Muscle layer of duodenum (tissue), 2 donors: ENCODE measurements at regions not wholly inside any gene's neighbourhood (a gene's known extent, or its start where the extent isn't known, plus 50 kb on each side); places are given as distances from the start of the nearest gene placed in this dataset.

Source experiments
- H3K27ac ChIP-seq: one replicate; pipeline ENCODE4 v1.7.0; 2013; ENCODE audit warnings: mild to moderate bottlenecking, low read length
- H3K27me3 ChIP-seq: one replicate; pipeline ENCODE4 v1.7.0; 2013; ENCODE audit warnings: low read depth, mild to moderate bottlenecking, control low read depth, low read length
- H3K36me3 ChIP-seq, 2 donors: one replicate each; pipeline ENCODE4 v1.7.0; 2013; ENCODE audit warnings: low read length in 2 of 2, control low read depth in 1 of 2, mild to moderate bottlenecking in 1 of 2; ENCODE audit not compliant: insufficient read depth in 2 of 2, control insufficient read depth in 1 of 2
- H3K4me1 ChIP-seq, 2 donors: one replicate each; pipeline ENCODE4 v1.7.0; 2013; ENCODE audit warnings: low read length in 2 of 2, mild to moderate bottlenecking in 2 of 2, control low read depth in 1 of 2, moderate library complexity in 1 of 2; ENCODE audit not compliant: insufficient read depth in 2 of 2, control insufficient read depth in 1 of 2
- H3K4me3 ChIP-seq, 2 donors: one replicate each; pipeline ENCODE4 v1.7.0; 2013; ENCODE audit warnings: low read length in 2 of 2, low read depth in 1 of 2, mild to moderate bottlenecking in 1 of 2
- H3K9me3 ChIP-seq, 2 donors: one replicate each; pipeline ENCODE4 v1.7.0; 2013; ENCODE audit warnings: low read length in 2 of 2, control low read depth in 1 of 2, mild to moderate bottlenecking in 1 of 2; ENCODE audit not compliant: control insufficient read depth in 1 of 2
- donor health status: healthy.

DNA sequence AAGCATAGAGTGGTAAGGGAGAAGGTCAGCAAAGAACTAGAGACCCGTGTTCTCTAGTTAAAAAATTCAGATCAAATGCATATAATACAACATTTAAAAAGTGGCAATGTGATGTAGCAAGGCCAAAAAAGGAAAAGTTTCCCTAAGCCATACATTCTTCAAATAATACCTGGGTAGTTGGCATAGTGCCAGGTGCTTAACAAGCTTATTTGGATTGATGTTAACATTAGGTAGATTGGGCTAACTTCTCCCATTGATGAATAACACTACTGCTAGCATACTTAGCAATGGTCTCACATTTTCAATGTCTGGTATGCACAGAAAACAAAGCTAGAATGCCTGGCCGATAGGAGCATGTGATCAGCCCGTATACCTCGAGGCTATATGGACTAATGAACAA is 283.6 kb upstream of the RARB start:
- no peak overlapping the region for H3K4me3 ChIP-seq
- no peaks in the 10 kb centered on the region for H3K4me1 ChIP-seq
- no peak overlapping the region for H3K27ac ChIP-seq

GRCh38 chr3:25145176-25145575 is 282.9 kb upstream of the RARB start:
- Histone ChIP-seq H3K9me3 (no peaks in the 10 kb centered on the region), H3K4me1 (no peaks in the 10 kb centered on the region), H3K27ac (no peak overlapping the region), H3K36me3 (no peaks in the 10 kb centered on the region), H3K4me3 (no peak overlapping the region), H3K27me3 (no peaks in the 10 kb centered on the region)

More for the DNA sequence above, 283.6 kb upstream of the RARB start:
- H3K9me3 ChIP-seq = peaks cover 0 to 2% of the 10 kb centered on the region in 2 donors
- no peaks in the 10 kb centered on the region for H3K36me3 ChIP-seq
- no peaks in the 10 kb centered on the region for H3K27me3 ChIP-seq

- no peak overlapping the region for H3K27ac ChIP-seq
- no peak overlapping the region for H3K4me3 ChIP-seq
- no peaks in the 10 kb centered on the region for H3K27me3 ChIP-seq
- H3K9me3 ChIP-seq = no peaks in the 10 kb centered on the region
- no peaks in the 10 kb centered on the region for H3K4me1 ChIP-seq
- no peaks in the 10 kb centered on the region for H3K36me3 ChIP-seq
These were observed 277.9 kb upstream of the RARB start for GRCh38 chr3:25150199-25150598.

GRCh38 chr3:25151281-25151902 is 276.7 kb upstream of the RARB start:
- Histone ChIP-seq H3K27ac (no peak overlapping the region), H3K4me1 (no peaks in the 10 kb centered on the region), H3K36me3 (no peaks in the 10 kb centered on the region), H3K4me3 (peak overlapping the region; percentile 16 to 30), H3K9me3 (no peaks in the 10 kb centered on the region), H3K27me3 (no peaks in the 10 kb centered on the region)

DNA sequence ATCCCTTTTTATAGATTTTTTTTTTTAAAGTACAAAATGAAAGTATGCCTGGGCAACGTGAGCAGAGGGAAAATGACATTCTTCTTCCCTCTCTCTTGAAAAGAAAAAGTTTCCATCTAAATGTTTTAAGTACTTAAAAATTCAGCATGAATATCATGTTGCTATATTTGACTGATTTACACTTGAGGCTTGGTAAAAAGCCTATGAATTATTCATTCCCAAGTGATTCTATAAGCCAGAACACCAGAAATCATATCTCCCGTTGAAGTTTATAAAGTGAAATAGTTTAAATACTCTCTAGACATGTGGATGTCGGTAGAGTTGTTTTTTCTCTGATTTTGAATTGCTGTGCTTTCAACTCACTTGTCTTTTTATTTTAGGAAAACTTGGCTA is 276.2 kb upstream of the RARB start:
- H3K4me3 ChIP-seq = peak overlapping the region in 1 of 2 donors; percentile 30
- H3K27ac ChIP-seq = no peak overlapping the region
- H3K9me3 ChIP-seq = no peaks in the 10 kb centered on the region
- H3K27me3 ChIP-seq = no peaks in the 10 kb centered on the region
- H3K36me3 ChIP-seq = no peaks in the 10 kb centered on the region
- H3K4me1 ChIP-seq = peaks cover 0 to 3% of the 10 kb centered on the region in 2 donors

- Histone ChIP-seq H3K27ac (no peak overlapping the region), H3K27me3 (no peaks in the 10 kb centered on the region), H3K4me3 (no peak overlapping the region), H3K4me1 (peaks cover 0 to 4% of the 10 kb centered on the region in 2 donors), H3K36me3 (no peaks in the 10 kb centered on the region), H3K9me3 (no peaks in the 10 kb centered on the region)
These were observed 274.9 kb upstream of the RARB start for GRCh38 chr3:25153136-25153535.

- Histone ChIP-seq H3K36me3 (no peaks in the 10 kb centered on the region), H3K4me3 (no peak overlapping the region), H3K9me3 (no peaks in the 10 kb centered on the region), H3K4me1 (peaks cover 0 to 4% of the 10 kb centered on the region in 2 donors), H3K27me3 (no peaks in the 10 kb centered on the region), H3K27ac (no peak overlapping the region)
These were observed 274.5 kb upstream of the RARB start for GRCh38 chr3:25153561-25153960.

- no peaks in the 10 kb centered on the region for H3K9me3 ChIP-seq
- peaks cover 0 to 4% of the 10 kb centered on the region in 2 donors for H3K4me1 ChIP-seq
- no peak overlapping the region for H3K4me3 ChIP-seq
- no peaks in the 10 kb centered on the region for H3K36me3 ChIP-seq
- no peaks in the 10 kb centered on the region for H3K27me3 ChIP-seq
- no peak overlapping the region for H3K27ac ChIP-seq
These were observed 272.2 kb upstream of the RARB start for GRCh38 chr3:25155652-25156471.

DNA sequence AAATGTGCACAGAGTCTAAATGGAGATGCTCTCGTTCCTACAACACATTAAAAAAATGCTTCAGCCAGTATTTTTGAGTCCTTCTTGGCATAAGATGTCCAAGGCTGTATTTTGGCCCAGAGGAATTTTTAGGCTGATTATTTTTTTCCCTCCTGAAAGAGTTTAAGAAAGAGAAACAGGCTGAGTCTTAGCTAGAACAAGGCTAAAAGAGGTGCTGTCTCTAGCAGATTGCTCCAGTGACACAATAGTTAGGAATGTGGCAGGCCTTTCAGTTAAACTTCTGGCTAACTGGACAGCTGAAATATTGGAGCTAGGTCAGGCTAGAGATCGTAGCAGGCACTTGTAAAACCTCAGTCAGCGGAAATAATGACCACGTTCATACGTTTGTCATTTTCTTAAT is 271.4 kb upstream of the RARB start:
- Histone ChIP-seq H3K4me3 (no peak overlapping the region), H3K36me3 (no peaks in the 10 kb centered on the region), H3K4me1 (peaks cover 0 to 4% of the 10 kb centered on the region in 2 donors), H3K27ac (no peak overlapping the region), H3K9me3 (no peaks in the 10 kb centered on the region), H3K27me3 (no peaks in the 10 kb centered on the region)

DNA sequence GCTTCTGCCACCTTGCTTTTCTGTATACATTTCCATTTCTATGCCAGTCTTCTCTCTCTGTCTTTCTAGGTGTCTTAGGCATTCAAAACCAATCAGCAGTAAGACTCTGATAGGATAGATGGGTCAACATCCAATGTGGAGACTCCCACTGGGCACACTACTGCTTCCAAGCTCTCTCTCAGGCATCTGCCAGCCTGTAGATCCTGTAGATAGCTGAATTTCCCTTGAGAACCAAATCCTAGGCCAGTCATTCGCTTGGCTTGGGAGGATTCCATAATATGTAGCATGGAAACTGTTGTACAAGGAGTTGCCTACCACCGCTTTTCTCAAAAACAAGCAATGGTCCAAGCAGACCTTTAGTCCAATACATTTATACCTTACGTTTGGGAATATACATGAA is 262.8 kb upstream of the RARB start:
- H3K36me3 ChIP-seq = no peaks in the 10 kb centered on the region

DNA sequence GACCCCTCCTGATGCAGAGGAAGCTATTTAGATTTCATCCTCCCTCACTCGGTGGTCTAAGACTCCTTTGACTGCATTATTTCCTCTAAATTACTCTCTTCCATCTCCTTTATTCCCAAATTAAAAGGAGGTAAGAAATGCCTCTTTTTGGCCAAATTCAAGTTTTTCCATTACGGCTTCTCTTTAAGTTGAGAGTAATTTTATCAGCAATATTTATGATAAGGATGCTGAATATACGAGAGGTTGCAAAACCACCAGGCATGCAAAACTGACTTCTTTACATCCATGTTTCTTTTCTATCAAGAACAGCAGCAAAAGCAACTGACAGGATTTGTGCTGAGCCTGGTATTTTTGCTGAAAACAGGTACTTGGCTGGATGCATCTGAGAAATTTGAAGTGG is 262.0 kb upstream of the RARB start:
- H3K4me3 ChIP-seq = no peak overlapping the region
- H3K27me3 ChIP-seq = no peaks in the 10 kb centered on the region
- no peaks in the 10 kb centered on the region for H3K9me3 ChIP-seq
- no peaks in the 10 kb centered on the region for H3K36me3 ChIP-seq
- H3K27ac ChIP-seq = no peak overlapping the region
- no peaks in the 10 kb centered on the region for H3K4me1 ChIP-seq

More for the DNA sequence above, 262.8 kb upstream of the RARB start:
- no peaks in the 10 kb centered on the region for H3K4me1 ChIP-seq
- no peak overlapping the region for H3K27ac ChIP-seq
- no peaks in the 10 kb centered on the region for H3K27me3 ChIP-seq
- H3K9me3 ChIP-seq = no peaks in the 10 kb centered on the region
- no peak overlapping the region for H3K4me3 ChIP-seq
